Kidney (tissue), 13 donors: ENCODE measurements at regions not wholly inside any gene's neighbourhood (a gene's known extent, or its start where the extent isn't known, plus 50 kb on each side); places are given as distances from the start of the nearest gene placed in this dataset.

Experiments
- DNase-seq, 5 donors: peaks; one replicate each; pipeline ENCODE4 v3.0.0-alpha.2; 2013 to 2020
- FAIRE-seq: peaks from 2 replicates; lab custom pipeline; 2012; peaks lifted over from hg19 to GRCh38; lab: Jason Lieb, UNC
- H3K27ac ChIP-seq, 2 donors: one replicate each; pipeline ENCODE4 v1.7.0; 2013; ENCODE audit warnings: low read depth in 2 of 2, low read length in 2 of 2, inconsistent platforms in 1 of 2
- H3K27me3 ChIP-seq: one replicate; pipeline ENCODE4 v1.7.1; 2013; ENCODE audit warnings: low read length, inconsistent platforms; ENCODE audit not compliant: control insufficient read depth, insufficient read depth
- H3K36me3 ChIP-seq, 3 donors: one replicate each; pipeline versions ENCODE4 v1.7.0 to v1.7.1; 2013; ENCODE audit warnings: low read length in 3 of 3, control low read depth in 1 of 3, inconsistent platforms in 1 of 3; ENCODE audit not compliant: insufficient read depth in 3 of 3, control insufficient read depth in 2 of 3
- H3K4me1 ChIP-seq, 3 donors: one replicate each; pipeline versions ENCODE4 v1.7.0 to v1.7.1; 2013; ENCODE audit warnings: low read length in 3 of 3, inconsistent platforms in 1 of 3, low read depth in 1 of 3; ENCODE audit not compliant: control insufficient read depth in 2 of 3, insufficient read depth in 2 of 3
- H3K4me3 ChIP-seq, 3 donors: one replicate each; pipeline versions ENCODE4 v1.7.0 to v1.8.1; 2013; ENCODE audit warnings: low read length in 3 of 3, control low read depth in 1 of 3, inconsistent platforms in 1 of 3
- H3K9ac ChIP-seq, 3 donors: one replicate each; pipeline versions ENCODE4 v1.7.0 to v1.7.1; 2013; ENCODE audit warnings: low read length in 3 of 3, control low read depth in 1 of 3, inconsistent platforms in 1 of 3
- H3K9me3 ChIP-seq, 3 donors: one replicate each; pipeline versions ENCODE4 v1.7.0 to v1.7.1; 2013; ENCODE audit warnings: low read length in 3 of 3, control low read depth in 1 of 3, inconsistent platforms in 1 of 3; ENCODE audit not compliant: control insufficient read depth in 2 of 3, insufficient read depth in 1 of 3
- CTCF ChIP-seq: IDR thresholded peaks from 3 replicates; pipeline ENCODE4 v1.5.1; 2012; ENCODE audit warnings: mild to moderate bottlenecking, moderate library complexity, borderline replicate concordance; ENCODE audit not compliant: insufficient read depth; ENCODE audit errors: extremely low read depth
- intact Hi-C: fragments of 100-400 bp; cut with DNase I; formaldehyde crosslinking; loops from one replicate; pipeline ENCODE4 v1.11.1; 2022
- donor health status: control.
- donor health status: control.
- donor health status: control.
- donor health status: control.
- donor health status: control.
- donor health status: DM: yes; HTN: yes; CAD: no.
- donor health status: Normal renal cell carcinoma (clear cell type).

- FAIRE-seq (no peak), DNase-seq (no peak)
- Histone ChIP-seq H3K36me3 (no peaks in the 10 kb centered on the region), H3K4me1 (peaks cover 0 to 5% (median 0%) of the 10 kb centered on the region in 3 donors), H3K4me3 (no peak overlapping the region), H3K9me3 (no peaks in the 10 kb centered on the region), H3K9ac (no peak overlapping the region), H3K27me3 (no peaks in the 10 kb centered on the region), H3K27ac (no peak overlapping the region)
- TF ChIP-seq CTCF, result no peak
- intact Hi-C loops, result no loop called here
Observed at GRCh38 chr1:87230501-87230900, 98.2 kb upstream of the LMO4 start.

- DNase-seq, result no peak
- no peak for FAIRE-seq
- intact Hi-C loops, result no loop called here
Observed at GRCh38 chr1:87231703-87232367, 96.8 kb upstream of the LMO4 start.

GRCh38 chr1:87236585-87236984 is 92.1 kb upstream of the LMO4 start:
- DNase-seq, result no peak
- no peaks in the 10 kb centered on the region for H3K9me3 ChIP-seq

More at GRCh38 chr1:87231703-87232367, 96.8 kb upstream of the LMO4 start:
- H3K36me3 ChIP-seq, result no peaks in the 10 kb centered on the region
- H3K27me3 ChIP-seq, result no peaks in the 10 kb centered on the region
- no peak for TF ChIP-seq CTCF
- H3K9me3 ChIP-seq, result no peaks in the 10 kb centered on the region
- H3K27ac ChIP-seq, result no peak overlapping the region
- H3K4me1 ChIP-seq, result no peaks in the 10 kb centered on the region
- no peak overlapping the region for H3K9ac ChIP-seq
- no peak overlapping the region for H3K4me3 ChIP-seq

More at GRCh38 chr1:87236585-87236984, 92.1 kb upstream of the LMO4 start:
- FAIRE-seq, result no peak
- Histone ChIP-seq H3K27ac (no peak overlapping the region), H3K4me3 (no peak overlapping the region), H3K9ac (no peak overlapping the region), H3K36me3 (no peaks in the 10 kb centered on the region), H3K27me3 (no peaks in the 10 kb centered on the region), H3K4me1 (no peaks in the 10 kb centered on the region)
- intact Hi-C loops, result no loop called here
- TF ChIP-seq CTCF, result no peak
